ENCODE measurements at regions not wholly inside any gene's neighbourhood (a gene's known extent, or its start where the extent isn't known, plus 50 kb on each side); places are given as distances from the start of the nearest gene placed in this dataset.

DNA sequence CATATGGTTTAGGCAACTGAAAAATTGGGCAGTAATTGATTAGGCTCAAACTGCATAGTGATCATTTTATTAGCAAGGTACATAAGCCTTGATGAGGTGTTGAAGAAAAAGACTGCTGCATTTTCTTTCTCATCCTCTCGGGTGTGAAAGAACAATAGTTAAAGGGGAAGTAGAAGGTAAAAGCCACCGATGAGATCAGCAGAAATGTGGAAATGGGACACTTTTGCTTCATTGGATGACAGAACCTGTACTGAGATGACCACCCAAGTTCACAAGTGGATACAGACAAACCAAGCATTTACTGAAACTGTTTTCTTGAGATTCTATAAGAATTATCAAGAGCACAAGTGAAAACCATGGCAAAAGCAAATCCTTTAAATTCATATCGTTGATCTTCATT lies 184.0 kb downstream of the TMX1 start:
- Histone ChIP-seq H3K36me3 (ENCODE audit: control insufficient read depth, insufficient read depth, low read length) (no peaks in the 10 kb centered on the region), H3K4me3 (ENCODE audit: insufficient read depth, low read depth, low read length) (no peak overlapping the region), H3K9me3 (ENCODE audit: control insufficient read depth, low read length) (no peaks in the 10 kb centered on the region), H3K4me1 (ENCODE audit: control insufficient read depth, insufficient read depth, low read length) (peaks cover 8% of the 10 kb centered on the region), H3K27ac (ENCODE audit: insufficient read depth, low read depth, low read length, poor library complexity, severe bottlenecking) (no peak overlapping the region), H3K27me3 (ENCODE audit: control insufficient read depth, insufficient read depth, low read length, poor library complexity, severe bottlenecking) (no peaks in the 10 kb centered on the region)
- WGBS, 2 experiments = 77 to 80% methylated on average over 3 of the region's 3 CpGs

DNA sequence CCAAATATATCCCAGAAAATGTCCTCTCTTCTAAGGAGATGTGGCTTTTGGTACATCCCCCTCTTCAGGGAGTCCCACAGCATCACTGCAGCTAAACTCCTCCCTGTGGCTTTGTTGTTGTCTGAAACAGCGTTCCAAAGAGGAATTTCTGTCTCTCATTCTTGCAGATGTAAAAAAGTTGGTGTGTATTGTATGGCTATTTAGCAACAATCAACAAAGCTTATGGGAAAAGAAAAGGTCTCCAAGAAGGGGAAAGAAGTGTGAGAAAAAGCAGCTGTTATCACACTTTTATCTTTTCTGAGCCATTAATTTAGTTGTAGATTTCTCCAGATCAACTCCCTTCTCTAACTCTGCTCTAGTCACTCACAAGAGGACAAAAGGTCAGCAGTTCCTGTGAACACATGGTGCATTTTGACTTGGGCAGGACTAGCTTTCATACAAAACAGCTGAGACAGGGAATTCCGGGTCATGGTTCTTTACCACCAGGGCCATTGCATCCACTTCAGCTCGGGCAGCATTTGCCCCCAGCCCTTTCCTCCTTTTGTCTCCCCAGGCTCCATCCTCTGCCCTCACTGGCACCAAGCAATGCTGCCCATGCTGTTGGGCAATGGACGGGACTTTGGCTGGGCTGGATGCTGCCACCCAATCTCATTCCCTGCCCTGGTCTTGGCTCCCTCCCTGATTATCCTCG lies 184.7 kb downstream of the TMX1 start:
- H3K9me3 ChIP-seq (ENCODE audit: control insufficient read depth, low read length) = no peaks in the 10 kb centered on the region
- no peak overlapping the region for H3K4me3 ChIP-seq (ENCODE audit: insufficient read depth, low read depth, low read length)
- 70 to 73% methylated on average over 5 of the region's 5 CpGs for WGBS, 2 experiments
- H3K4me1 ChIP-seq (ENCODE audit: control insufficient read depth, insufficient read depth, low read length) = peaks cover 8% of the 10 kb centered on the region
- H3K27me3 ChIP-seq (ENCODE audit: control insufficient read depth, insufficient read depth, low read length, poor library complexity, severe bottlenecking) = no peaks in the 10 kb centered on the region
- peak overlapping the region; percentile 44 for H3K27ac ChIP-seq (ENCODE audit: insufficient read depth, low read depth, low read length, poor library complexity, severe bottlenecking)
- H3K36me3 ChIP-seq (ENCODE audit: control insufficient read depth, insufficient read depth, low read length) = no peaks in the 10 kb centered on the region

DNA sequence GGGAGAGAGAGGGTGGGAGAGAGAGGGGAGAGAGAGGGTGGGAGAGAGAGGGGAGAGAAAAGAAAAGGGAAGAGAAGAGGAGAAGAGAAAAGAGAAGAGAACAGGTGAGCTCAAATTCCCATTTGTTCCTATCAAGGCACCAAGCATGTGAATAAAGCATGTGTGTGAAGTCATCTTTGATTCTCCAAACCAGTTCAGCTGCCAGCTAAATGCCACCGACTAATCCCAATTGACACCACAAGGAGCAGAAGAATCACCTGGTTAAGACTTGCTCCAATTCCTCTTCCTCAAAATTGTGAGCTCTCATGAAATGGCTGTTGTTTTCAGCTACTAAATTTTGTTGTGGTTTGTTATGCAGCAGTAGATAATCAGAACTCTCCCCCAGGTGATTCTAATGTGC lies 188.9 kb downstream of the TMX1 start:
- Histone ChIP-seq H3K4me3 (ENCODE audit: insufficient read depth, low read depth, low read length) (no peak overlapping the region), H3K36me3 (ENCODE audit: control insufficient read depth, insufficient read depth, low read length) (no peaks in the 10 kb centered on the region), H3K4me1 (ENCODE audit: control insufficient read depth, insufficient read depth, low read length) (peaks cover 20% of the 10 kb centered on the region), H3K27ac (ENCODE audit: insufficient read depth, low read depth, low read length, poor library complexity, severe bottlenecking) (no peak overlapping the region), H3K27me3 (ENCODE audit: control insufficient read depth, insufficient read depth, low read length, poor library complexity, severe bottlenecking) (no peaks in the 10 kb centered on the region), H3K9me3 (ENCODE audit: control insufficient read depth, low read length) (no peaks in the 10 kb centered on the region)
- 88 to 100% methylated on average over 1 of the region's 1 CpG for WGBS, 2 experiments

DNA sequence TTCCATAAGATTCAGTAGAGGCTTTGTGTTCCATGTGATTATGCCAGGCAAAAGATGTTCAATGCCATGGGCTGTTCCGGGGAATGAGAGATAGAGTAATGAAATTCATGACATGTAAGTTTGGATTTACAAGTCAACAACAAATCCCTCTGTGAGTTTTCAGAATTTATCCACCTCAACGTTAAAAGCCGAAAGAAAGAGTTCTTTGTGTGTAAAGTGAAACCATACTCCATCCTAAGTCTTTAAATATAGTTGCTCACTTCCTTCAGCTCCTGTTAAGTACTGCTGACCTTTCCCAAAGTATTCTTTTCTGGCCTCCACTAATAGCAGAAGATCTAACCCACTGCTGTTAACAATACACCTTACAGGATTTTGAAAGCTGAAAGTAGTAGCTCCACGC lies 190.0 kb downstream of the TMX1 start:
- no peaks in the 10 kb centered on the region for H3K36me3 ChIP-seq (ENCODE audit: control insufficient read depth, insufficient read depth, low read length)
- peaks cover 14% of the 10 kb centered on the region for H3K4me1 ChIP-seq (ENCODE audit: control insufficient read depth, insufficient read depth, low read length)
- no peak overlapping the region for H3K4me3 ChIP-seq (ENCODE audit: insufficient read depth, low read depth, low read length)
- H3K27me3 ChIP-seq (ENCODE audit: control insufficient read depth, insufficient read depth, low read length, poor library complexity, severe bottlenecking) = no peaks in the 10 kb centered on the region
- H3K9me3 ChIP-seq (ENCODE audit: control insufficient read depth, low read length) = no peaks in the 10 kb centered on the region
- H3K27ac ChIP-seq (ENCODE audit: insufficient read depth, low read depth, low read length, poor library complexity, severe bottlenecking) = no peak overlapping the region
- WGBS, 2 experiments = 75 to 81% methylated on average over 2 to 4 of the region's 4 CpGs

DNA sequence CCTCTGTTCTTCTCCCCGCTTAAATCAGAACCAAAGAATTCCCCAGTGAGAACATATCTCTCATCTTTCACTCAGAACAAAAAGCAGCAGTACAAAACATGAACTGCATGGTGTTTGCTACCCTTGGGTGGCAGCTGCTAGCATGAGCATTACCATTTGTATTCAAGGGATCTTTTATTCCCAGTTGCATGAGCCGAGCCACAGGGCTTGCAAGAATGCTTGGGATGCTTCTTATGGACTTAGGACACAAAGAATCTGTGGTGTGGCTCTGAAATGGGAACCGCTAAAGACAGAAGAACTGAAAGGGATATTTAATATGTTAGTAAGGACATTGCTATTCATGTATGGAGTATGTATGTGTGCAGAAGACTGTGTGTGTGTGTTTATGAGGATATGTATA lies 190.6 kb downstream of the TMX1 start:
- H3K27me3 ChIP-seq (ENCODE audit: control insufficient read depth, insufficient read depth, low read length, poor library complexity, severe bottlenecking) = no peaks in the 10 kb centered on the region
- H3K4me1 ChIP-seq (ENCODE audit: control insufficient read depth, insufficient read depth, low read length) = peaks cover 14% of the 10 kb centered on the region
- no peak overlapping the region for H3K27ac ChIP-seq (ENCODE audit: insufficient read depth, low read depth, low read length, poor library complexity, severe bottlenecking)
- 36 to 37% methylated on average over 3 of the region's 3 CpGs for WGBS, 2 experiments
- H3K9me3 ChIP-seq (ENCODE audit: control insufficient read depth, low read length) = no peaks in the 10 kb centered on the region
- no peak overlapping the region for H3K4me3 ChIP-seq (ENCODE audit: insufficient read depth, low read depth, low read length)
- H3K36me3 ChIP-seq (ENCODE audit: control insufficient read depth, insufficient read depth, low read length) = no peaks in the 10 kb centered on the region

DNA sequence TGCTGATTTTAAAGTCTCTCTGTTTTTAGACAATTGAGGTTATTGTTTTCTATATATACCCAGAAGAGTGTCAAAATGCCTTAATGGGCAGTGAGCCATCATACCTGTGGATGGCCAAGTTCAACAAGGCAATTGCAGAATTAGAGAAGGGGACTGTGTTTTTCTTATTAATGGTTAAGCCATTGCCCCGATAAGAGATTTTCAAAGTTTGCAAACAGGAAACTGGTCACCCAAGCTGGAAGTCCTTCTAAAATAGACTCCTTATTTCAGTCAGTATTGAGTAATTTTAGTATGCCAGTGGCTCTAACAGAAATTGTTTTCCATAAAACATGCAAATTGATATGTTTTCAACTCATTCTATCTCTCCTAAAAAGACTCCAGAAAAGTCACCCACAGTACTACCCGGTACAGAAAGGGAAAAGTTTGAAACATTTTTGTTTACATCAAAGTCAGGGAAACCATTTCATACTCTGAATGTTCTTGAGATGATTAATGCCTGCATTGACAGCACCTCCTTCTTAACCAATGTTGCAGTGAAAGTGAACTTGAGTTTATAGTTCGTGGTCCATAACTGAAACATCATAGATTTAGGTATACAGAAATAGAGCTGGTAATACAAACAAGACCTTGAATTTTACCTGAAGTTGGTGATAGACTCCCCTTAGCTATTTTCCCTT lies 191.1 kb downstream of the TMX1 start:
- WGBS, 2 experiments = 95 to 99% methylated on average over 2 to 3 of the region's 3 CpGs
- Histone ChIP-seq H3K27me3 (ENCODE audit: control insufficient read depth, insufficient read depth, low read length, poor library complexity, severe bottlenecking) (no peaks in the 10 kb centered on the region), H3K4me1 (ENCODE audit: control insufficient read depth, insufficient read depth, low read length) (peaks cover 14% of the 10 kb centered on the region), H3K9me3 (ENCODE audit: control insufficient read depth, low read length) (no peaks in the 10 kb centered on the region), H3K27ac (ENCODE audit: insufficient read depth, low read depth, low read length, poor library complexity, severe bottlenecking) (no peak overlapping the region), H3K36me3 (ENCODE audit: control insufficient read depth, insufficient read depth, low read length) (no peaks in the 10 kb centered on the region), H3K4me3 (ENCODE audit: insufficient read depth, low read depth, low read length) (no peak overlapping the region)

DNA sequence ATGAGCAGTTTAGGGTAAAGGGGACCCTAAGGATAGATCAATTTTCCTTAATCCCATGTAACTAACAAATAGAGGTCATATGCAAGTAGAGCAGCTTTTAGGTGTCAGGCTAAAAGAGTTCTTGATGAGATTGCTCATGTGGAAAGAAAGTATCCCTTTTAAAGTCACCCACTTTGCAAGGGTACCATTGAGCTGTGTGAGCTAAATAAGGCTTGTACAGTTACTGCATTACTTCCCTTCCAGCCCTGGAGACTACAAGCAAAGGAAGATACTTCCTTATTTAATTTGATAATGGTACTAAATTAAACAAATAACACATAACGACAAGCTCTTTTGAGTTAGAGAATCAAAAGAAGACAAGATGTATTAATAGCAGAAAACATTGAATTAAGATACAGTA lies 191.7 kb downstream of the TMX1 start:
- Histone ChIP-seq H3K27me3 (ENCODE audit: control insufficient read depth, insufficient read depth, low read length, poor library complexity, severe bottlenecking) (no peaks in the 10 kb centered on the region), H3K4me3 (ENCODE audit: insufficient read depth, low read depth, low read length) (no peak overlapping the region), H3K4me1 (ENCODE audit: control insufficient read depth, insufficient read depth, low read length) (peaks cover 14% of the 10 kb centered on the region), H3K36me3 (ENCODE audit: control insufficient read depth, insufficient read depth, low read length) (no peaks in the 10 kb centered on the region), H3K27ac (ENCODE audit: insufficient read depth, low read depth, low read length, poor library complexity, severe bottlenecking) (no peak overlapping the region), H3K9me3 (ENCODE audit: control insufficient read depth, low read length) (no peaks in the 10 kb centered on the region)
- 100% methylated on average over 1 of the region's 1 CpG; no CpG with 5 or more reads in 1 of the 2 experiments for WGBS, 2 experiments

DNA sequence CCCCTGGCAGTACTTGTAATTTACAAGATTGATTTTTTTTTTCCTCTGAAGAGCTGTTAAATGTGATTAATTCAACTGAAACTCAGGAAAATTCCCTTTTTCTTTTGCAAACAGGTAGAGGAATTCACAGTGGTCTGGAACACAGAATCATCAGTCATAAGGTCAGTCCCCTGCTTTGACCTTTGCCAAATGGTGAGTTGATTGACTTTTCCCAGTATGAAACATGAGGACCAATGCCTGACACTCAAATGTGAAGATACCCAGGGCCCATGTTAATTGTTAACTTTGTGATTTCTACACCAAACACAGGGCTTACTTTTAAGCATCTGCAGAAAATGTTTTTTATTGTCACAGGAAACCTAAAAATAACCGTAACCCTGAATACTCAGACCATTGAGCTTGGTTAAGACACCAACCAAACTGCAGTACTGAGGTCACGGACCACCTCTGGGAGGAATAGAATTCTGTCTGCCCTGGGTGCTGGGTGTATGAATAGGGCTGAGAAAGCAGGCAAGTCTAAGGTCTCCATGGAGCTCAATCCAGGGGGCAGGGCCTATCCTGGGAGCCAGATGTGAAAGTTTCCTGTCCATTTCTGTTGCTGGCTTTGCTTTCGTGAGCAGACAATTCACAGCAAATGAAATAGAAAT lies 192.4 kb downstream of the TMX1 start:
- Histone ChIP-seq H3K27ac (ENCODE audit: insufficient read depth, low read depth, low read length, poor library complexity, severe bottlenecking) (no peak overlapping the region), H3K27me3 (ENCODE audit: control insufficient read depth, insufficient read depth, low read length, poor library complexity, severe bottlenecking) (no peaks in the 10 kb centered on the region), H3K9me3 (ENCODE audit: control insufficient read depth, low read length) (no peaks in the 10 kb centered on the region), H3K4me3 (ENCODE audit: insufficient read depth, low read depth, low read length) (no peak overlapping the region), H3K36me3 (ENCODE audit: control insufficient read depth, insufficient read depth, low read length) (no peaks in the 10 kb centered on the region), H3K4me1 (ENCODE audit: control insufficient read depth, insufficient read depth, low read length) (peaks cover 14% of the 10 kb centered on the region)
- WGBS, 2 experiments = 91 to 92% methylated on average over 3 of the region's 3 CpGs

DNA sequence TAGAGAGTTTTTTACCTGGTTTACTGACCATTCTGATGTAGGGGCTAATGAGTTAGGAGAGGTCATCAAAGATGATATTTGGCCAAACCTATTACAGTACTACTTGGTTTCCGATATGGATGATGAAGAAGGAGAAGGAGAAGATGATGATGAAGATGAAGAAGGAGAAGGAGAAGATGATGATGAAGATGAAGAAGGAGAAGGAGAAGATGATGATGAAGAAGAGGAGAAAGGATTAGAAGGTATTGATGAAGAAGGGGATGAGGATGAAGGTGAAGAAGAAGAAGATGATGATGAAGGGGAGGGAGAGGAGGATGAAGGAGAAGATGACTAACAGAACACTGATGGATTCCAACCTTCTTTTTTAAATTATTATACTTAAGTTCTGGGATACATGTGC lies 196.6 kb downstream of the TMX1 start:
- Histone ChIP-seq H3K4me1 (ENCODE audit: control insufficient read depth, insufficient read depth, low read length) (peaks cover 3% of the 10 kb centered on the region), H3K36me3 (ENCODE audit: control insufficient read depth, insufficient read depth, low read length) (no peaks in the 10 kb centered on the region), H3K27ac (ENCODE audit: insufficient read depth, low read depth, low read length, poor library complexity, severe bottlenecking) (no peak overlapping the region), H3K27me3 (ENCODE audit: control insufficient read depth, insufficient read depth, low read length, poor library complexity, severe bottlenecking) (no peaks in the 10 kb centered on the region), H3K9me3 (ENCODE audit: control insufficient read depth, low read length) (no peaks in the 10 kb centered on the region), H3K4me3 (ENCODE audit: insufficient read depth, low read depth, low read length) (no peak overlapping the region)
- 94% methylated on average over 1 of the region's 1 CpG for WGBS, 2 experiments

DNA sequence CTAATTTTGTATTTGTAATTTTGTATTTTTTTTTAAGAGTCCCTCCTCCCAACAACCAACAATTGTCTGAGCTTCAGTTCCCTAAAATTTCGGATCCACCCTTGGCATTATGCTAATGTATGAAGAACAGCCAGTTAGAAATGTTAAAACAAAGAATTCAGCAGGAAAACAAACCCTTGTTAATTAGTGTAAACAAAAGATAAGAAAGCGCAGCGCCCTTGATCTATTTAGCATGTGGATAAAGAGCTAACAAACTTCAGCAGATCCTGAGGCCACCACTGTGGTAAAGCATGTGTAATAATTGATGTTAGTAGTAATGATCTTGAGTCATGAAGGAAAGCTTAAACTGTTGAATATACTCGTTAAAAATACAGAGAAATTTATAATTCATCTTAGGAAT lies 199.8 kb downstream of the TMX1 start:
- WGBS, 2 experiments = 49 to 55% methylated on average over 3 of the region's 4 CpGs
- Histone ChIP-seq H3K36me3 (ENCODE audit: control insufficient read depth, insufficient read depth, low read length) (no peaks in the 10 kb centered on the region), H3K27ac (ENCODE audit: insufficient read depth, low read depth, low read length, poor library complexity, severe bottlenecking) (no peak overlapping the region), H3K4me3 (ENCODE audit: insufficient read depth, low read depth, low read length) (no peak overlapping the region), H3K4me1 (ENCODE audit: control insufficient read depth, insufficient read depth, low read length) (no peaks in the 10 kb centered on the region), H3K9me3 (ENCODE audit: control insufficient read depth, low read length) (no peaks in the 10 kb centered on the region), H3K27me3 (ENCODE audit: control insufficient read depth, insufficient read depth, low read length, poor library complexity, severe bottlenecking) (no peaks in the 10 kb centered on the region)

Measured in ectodermal cell (in vitro differentiated cells).